PC-9 (cell line): ENCODE measurements at regions not wholly inside any gene's neighbourhood (a gene's known extent, or its start where the extent isn't known, plus 50 kb on each side); places are given as distances from the start of the nearest gene placed in this dataset.

Experiments
- BruUV-seq: library from RNA; stranded (reverse); fragments of 400-500 nt; replicated peaks from 2 replicates; lab custom pipeline; 2021; lab: Mats Ljungman, UMichigan
- CTCF ChIA-PET: fragments of 300-600 bp; sonication (Branson Sonifier 250); formaldehyde crosslinking; loops from one replicate; lab custom pipeline; 2022; ENCODE audit warnings: antibody characterized with exemption; lab: Charles Lee
- POLR2A ChIA-PET: fragments of 300-600 bp; sonication (Branson Sonifier 250); formaldehyde crosslinking; loops from one replicate; lab custom pipeline; 2022; ENCODE audit warnings: antibody characterized with exemption; ENCODE audit not compliant: unreplicated experiment; lab: Charles Lee
- DNase-seq, 2 experiments: peaks; one replicate each; pipeline versions ENCODE4 v3.0.0 to v3.0.0-alpha.2; 2015 to 2022; ENCODE audit warnings: mixed read lengths in 1 of 2
- H2AFZ ChIP-seq: fragments of 200-600 bp; sonication (generic); 2 replicates; pipeline ENCODE4 v1.8.1; 2017; ENCODE audit warnings: antibody characterized with exemption
- H3F3A ChIP-seq: fragments of 200-600 bp; sonication (generic); 2 replicates; pipeline ENCODE4 v1.8.1; 2017; ENCODE audit warnings: antibody characterized with exemption, mild to moderate bottlenecking, low read depth; ENCODE audit not compliant: insufficient read depth
- H3K27ac ChIP-seq: fragments of 200-600 bp; sonication (generic); 2 replicates; pipeline ENCODE4 v1.6.1; 2016; ENCODE audit warnings: mixed run types
- H3K27me3 ChIP-seq: fragments of 200-600 bp; sonication (generic); 2 replicates; pipeline ENCODE4 v1.6.1; 2016; ENCODE audit warnings: low read depth, mixed run types; ENCODE audit not compliant: insufficient read depth
- H3K36me3 ChIP-seq: fragments of 200-600 bp; sonication (generic); 2 replicates; pipeline ENCODE4 v1.6.1; 2016; ENCODE audit warnings: low read depth, mixed run types
- H3K4me1 ChIP-seq: fragments of 200-600 bp; sonication (generic); replicated peaks from 2 replicates; pipeline ENCODE4 v1.6.1; 2016; ENCODE audit warnings: mixed run types; ENCODE audit not compliant: insufficient read depth
- H3K4me2 ChIP-seq: fragments of 200-600 bp; sonication (generic); 2 replicates; pipeline ENCODE4 v1.6.1; 2017; ENCODE audit warnings: mixed run types
- H3K4me3 ChIP-seq: fragments of 200-600 bp; sonication (generic); 2 replicates; pipeline ENCODE4 v1.6.1; 2016; ENCODE audit warnings: mixed run types
- H3K79me2 ChIP-seq: fragments of 200-600 bp; sonication (generic); 2 replicates; pipeline ENCODE4 v1.6.1; 2017; ENCODE audit warnings: low read depth, mixed run types
- H3K9me2 ChIP-seq: fragments of 200-600 bp; sonication (generic); 2 replicates; pipeline ENCODE4 v1.8.1; 2017; ENCODE audit warnings: mild to moderate bottlenecking; ENCODE audit not compliant: insufficient read depth
- H3K9me3 ChIP-seq: fragments of 200-600 bp; sonication (generic); 2 replicates; pipeline ENCODE4 v1.8.1; 2016; ENCODE audit warnings: low read depth; ENCODE audit not compliant: insufficient read depth
- H4K20me1 ChIP-seq: fragments of 200-600 bp; sonication (generic); 2 replicates; pipeline ENCODE4 v1.8.1; 2017; ENCODE audit not compliant: insufficient read depth
- CTCF ChIP-seq: fragments of 200-600 bp; sonication (generic); conservative IDR thresholded peaks from 2 replicates; pipeline ENCODE4 v1.6.1; 2017; ENCODE audit warnings: mixed run types, antibody characterized with exemption, mild to moderate bottlenecking, moderate library complexity
- EZH2 ChIP-seq: fragments of 200-600 bp; sonication (generic); IDR thresholded peaks from 2 replicates; pipeline ENCODE4 v1.8.0; 2017; ENCODE audit warnings: antibody characterized with exemption, low read depth
- intact Hi-C: fragments of 100-400 bp; cut with micrococcal nuclease; formaldehyde crosslinking; loops from one replicate; pipeline ENCODE4 v1.10.0; 2022; ENCODE audit not compliant: unreplicated experiment

- no TSS peak for BruUV-seq
- POLR2A ChIA-PET: no interaction called here
- Histone ChIP-seq H3K9me3 (no peaks in the 10 kb centered on the region; the same call in 1 of the 2 replicates), H3K27ac (no peak overlapping the region), H3K9me2 (no peaks in the 10 kb centered on the region), H3K79me2 (no peaks in the 10 kb centered on the region), H3K4me3 (no peak overlapping the region), H3F3A (no peaks in the 10 kb centered on the region), H3K4me2 (peak overlapping the region; percentile 34), H3K36me3 (no peaks in the 10 kb centered on the region), H2AFZ (no peak overlapping the region), H4K20me1 (no peaks in the 10 kb centered on the region), H3K27me3 (no peaks in the 10 kb centered on the region), H3K4me1 (peaks cover 11% of the 10 kb centered on the region; the same call in 1 of the 2 replicates)
- intact Hi-C loops: no loop called here
- TF ChIP-seq CTCF (no peak), EZH2 (no peak)
- CTCF ChIA-PET: no interaction called here
- no peak for DNase-seq
Measured at GRCh38 chr17:69954241-69954925, 120.6 kb upstream of the KCNJ16 start.

GRCh38 chr17:69958063-69958462 is 117.0 kb upstream of the KCNJ16 start:
- Histone ChIP-seq H3K27me3 (no peaks in the 10 kb centered on the region), H3K36me3 (no peaks in the 10 kb centered on the region), H3K4me3 (no peak overlapping the region), H3K4me1 (peaks cover 21% of the 10 kb centered on the region), H3K27ac (no peak overlapping the region), H3K4me2 (no peak overlapping the region), H4K20me1 (no peaks in the 10 kb centered on the region), H3K9me2 (no peaks in the 10 kb centered on the region), H3F3A (no peaks in the 10 kb centered on the region), H3K9me3 (no peaks in the 10 kb centered on the region; the same call in 1 of the 2 replicates), H3K79me2 (no peaks in the 10 kb centered on the region), H2AFZ (no peak overlapping the region)
- CTCF ChIA-PET: no interaction called here
- no TSS peak for BruUV-seq
- POLR2A ChIA-PET: no interaction called here
- no peak for DNase-seq
- no peak for TF ChIP-seq EZH2
- TF ChIP-seq CTCF: no peak
- intact Hi-C loops: no loop called here

GRCh38 chr17:69959283-69959682 is 115.7 kb upstream of the KCNJ16 start:
- no peaks in the 10 kb centered on the region for H3K36me3 ChIP-seq

More at GRCh38 chr17:69959283-69959682, 115.7 kb upstream of the KCNJ16 start:
- Histone ChIP-seq H3K9me2 (no peaks in the 10 kb centered on the region), H4K20me1 (no peaks in the 10 kb centered on the region), H3K9me3 (no peaks in the 10 kb centered on the region; the same call in 1 of the 2 replicates), H3K4me3 (no peak overlapping the region), H3K27ac (no peak overlapping the region), H3K27me3 (no peaks in the 10 kb centered on the region), H2AFZ (no peak overlapping the region), H3K79me2 (no peaks in the 10 kb centered on the region), H3F3A (no peaks in the 10 kb centered on the region), H3K4me1 (peaks cover 17% of the 10 kb centered on the region), H3K4me2 (no peak overlapping the region)
- ChIA-PET CTCF (no interaction called here), POLR2A (no interaction called here)
- intact Hi-C loops: no loop called here
- TF ChIP-seq EZH2 (no peak), CTCF (no peak)
- no TSS peak for BruUV-seq
- no peak for DNase-seq
